Fibroblast of upper back skin (primary cell): ENCODE measurements at regions not wholly inside any gene's neighbourhood (a gene's known extent, or its start where the extent isn't known, plus 50 kb on each side); places are given as distances from the start of the nearest gene placed in this dataset.
A peak's percentile ranks its signal among the peaks of the same experiment; 100 is the strongest.

Source experiments
- DNase-seq: peaks from one replicate; pipeline ENCODE4 v3.0.0-alpha.2; 2013

- DNase-seq: no peak
These were observed 58.1 kb upstream of the ERG start for GRCh38 chr21:38556390-38556789.

DNA sequence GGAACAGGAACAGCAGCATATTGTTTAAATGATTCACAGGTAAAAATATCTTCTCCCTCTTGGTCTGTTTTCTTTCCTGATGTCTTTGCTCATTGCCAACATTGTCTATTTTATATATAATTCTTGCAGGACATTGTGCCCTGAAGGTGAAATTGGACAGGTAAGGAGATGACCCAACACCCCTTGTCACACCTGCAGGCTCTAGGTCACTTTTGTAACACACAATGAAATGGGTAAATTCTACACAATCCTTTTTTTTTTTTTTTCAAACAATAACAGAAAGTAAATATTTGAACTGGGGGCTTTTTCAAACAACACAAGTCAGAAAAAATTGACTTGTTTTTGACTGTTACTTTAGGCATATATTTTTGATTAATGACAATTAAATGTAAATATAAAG lies 62.9 kb upstream of the ERG start:
- no peak for DNase-seq

- no peak for DNase-seq
These were observed 63.6 kb upstream of the ERG start for GRCh38 chr21:38561613-38562581.

DNA sequence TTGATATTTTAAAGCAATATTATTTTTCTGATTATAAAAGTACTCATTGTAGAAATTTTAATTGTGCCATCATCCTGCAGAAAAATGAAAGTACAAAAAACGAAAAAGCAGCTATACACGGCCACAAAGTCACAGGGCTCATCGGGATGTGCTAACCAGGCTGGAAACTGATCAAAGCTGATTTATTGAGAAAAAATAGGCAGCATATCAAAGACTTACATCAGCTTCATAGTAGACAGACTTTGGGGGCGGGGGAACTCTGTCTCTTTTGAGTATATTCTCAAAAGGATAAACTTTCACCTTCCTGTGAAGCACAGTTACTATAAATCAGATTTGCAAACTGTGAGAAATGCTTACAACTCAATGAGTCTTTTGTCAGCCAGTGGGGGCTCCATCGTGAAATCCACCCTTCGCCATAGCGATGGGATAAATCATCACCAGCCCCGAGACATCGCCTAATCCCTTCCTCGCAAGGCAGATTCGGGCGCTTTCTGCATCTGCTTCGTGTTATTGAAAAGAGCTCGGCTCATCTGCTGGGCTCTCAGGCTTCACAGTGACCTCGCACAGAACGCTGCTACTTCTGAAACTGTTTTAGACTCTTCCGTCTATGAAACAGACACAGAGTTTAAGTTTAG lies 69.2 kb upstream of the ERG start:
- peak; percentile 97 for DNase-seq

GRCh38 chr21:38567970-38568360 lies 69.7 kb upstream of the ERG start:
- DNase-seq: no peak

DNA sequence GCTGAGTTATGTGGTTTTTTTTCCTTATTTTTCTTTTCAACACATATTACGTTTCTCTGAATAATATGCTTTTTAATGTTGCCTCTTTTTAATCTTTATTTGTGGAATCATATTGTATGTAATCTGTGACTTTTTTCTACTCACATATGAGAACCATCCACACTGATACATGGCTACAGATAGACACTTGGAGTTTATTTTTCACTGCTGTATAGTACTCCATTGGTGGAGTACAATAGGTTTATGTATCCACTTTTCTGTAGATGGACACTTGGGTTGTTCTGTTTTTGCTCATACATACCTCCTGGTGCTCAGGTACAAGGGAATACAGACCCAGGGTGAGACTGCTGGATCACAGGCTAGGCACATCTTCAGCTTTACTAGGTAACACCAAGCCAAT lies 71.5 kb upstream of the ERG start:
- no peak for DNase-seq

- DNase-seq: peak; percentile 48
These were observed 72.3 kb upstream of the ERG start for GRCh38 chr21:38570596-38570995.

GRCh38 chr21:38574895-38575575 lies 76.8 kb upstream of the ERG start:
- no peak for DNase-seq

- DNase-seq: no peak
These were observed 79.6 kb upstream of the ERG start for GRCh38 chr21:38577887-38578286.

GRCh38 chr21:38590449-38591217 lies 92.4 kb upstream of the ERG start:
- DNase-seq: no peak

DNA sequence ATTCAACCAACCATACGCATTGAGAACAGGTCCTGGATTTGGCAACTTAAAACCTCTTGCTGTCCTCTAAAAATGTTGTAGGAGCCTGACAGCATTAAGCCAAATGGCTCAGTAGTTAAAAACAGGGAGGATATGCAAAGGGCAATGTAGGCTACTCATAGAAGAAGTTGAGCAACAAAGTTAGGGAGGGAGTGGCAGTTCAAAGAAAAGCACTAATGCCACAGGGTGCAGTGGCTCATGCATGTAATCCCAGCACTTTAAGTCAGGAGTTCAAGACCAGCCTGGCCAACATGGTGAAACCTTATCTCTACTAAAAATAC lies 92.9 kb upstream of the ERG start:
- no peak for DNase-seq

DNA sequence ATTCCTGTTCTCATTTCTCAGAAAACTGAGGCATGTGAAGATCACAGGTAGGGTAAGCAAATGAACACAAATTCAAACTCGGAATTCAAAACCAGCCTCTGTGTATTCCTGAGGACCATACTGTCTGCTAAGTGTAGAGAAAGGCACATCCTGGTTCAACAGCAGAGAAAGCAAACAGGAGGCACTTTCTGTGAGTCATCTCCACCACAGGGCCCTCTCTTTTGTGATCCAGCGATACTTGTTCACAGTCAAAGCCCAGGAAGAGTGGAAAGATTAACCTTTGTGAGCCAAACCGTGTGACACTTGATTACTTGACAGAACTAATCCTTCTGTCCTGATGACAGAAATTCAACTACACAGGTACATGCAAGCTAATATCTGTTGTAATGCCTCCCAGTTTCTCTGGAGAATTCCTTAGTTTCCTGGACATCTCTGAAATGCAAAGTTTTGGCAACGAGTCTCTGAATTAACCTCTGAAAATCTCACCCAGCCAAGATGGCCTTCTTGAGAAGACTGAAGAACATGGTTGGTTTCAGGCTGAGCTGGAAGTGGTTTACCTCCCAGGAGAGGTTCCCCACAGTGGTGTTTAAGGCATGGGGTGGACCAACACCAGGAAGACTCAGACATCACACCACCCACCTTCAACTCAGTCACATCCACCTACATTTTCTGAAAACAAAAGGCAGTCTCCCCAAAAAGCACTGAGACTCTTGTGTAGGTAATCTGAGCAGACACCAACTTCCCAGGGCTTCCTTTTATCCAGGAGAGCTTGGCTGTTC lies 98.2 kb upstream of the ERG start:
- peak; percentile 14 for DNase-seq

DNA sequence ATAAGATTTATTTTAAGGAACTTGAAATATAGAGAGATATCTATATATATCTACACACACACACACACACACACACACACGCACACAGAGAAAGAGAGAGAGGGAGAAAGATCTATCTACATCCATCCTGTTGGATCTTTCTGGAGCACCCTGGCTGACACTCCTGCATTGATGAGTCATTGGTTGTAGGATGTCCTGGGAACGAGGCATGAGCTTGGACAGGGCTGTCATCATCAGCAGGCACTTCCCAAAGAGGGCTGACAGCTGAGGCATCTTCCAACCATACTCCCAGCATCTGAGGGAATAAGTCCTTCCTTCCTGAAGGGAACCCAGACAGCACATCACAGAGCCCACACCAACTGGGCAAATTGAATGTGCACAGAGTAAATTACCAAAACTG lies 99.1 kb upstream of the ERG start:
- peak; percentile 37 for DNase-seq

GRCh38 chr21:38598413-38598812 lies 100.1 kb upstream of the ERG start:
- no peak for DNase-seq

DNA sequence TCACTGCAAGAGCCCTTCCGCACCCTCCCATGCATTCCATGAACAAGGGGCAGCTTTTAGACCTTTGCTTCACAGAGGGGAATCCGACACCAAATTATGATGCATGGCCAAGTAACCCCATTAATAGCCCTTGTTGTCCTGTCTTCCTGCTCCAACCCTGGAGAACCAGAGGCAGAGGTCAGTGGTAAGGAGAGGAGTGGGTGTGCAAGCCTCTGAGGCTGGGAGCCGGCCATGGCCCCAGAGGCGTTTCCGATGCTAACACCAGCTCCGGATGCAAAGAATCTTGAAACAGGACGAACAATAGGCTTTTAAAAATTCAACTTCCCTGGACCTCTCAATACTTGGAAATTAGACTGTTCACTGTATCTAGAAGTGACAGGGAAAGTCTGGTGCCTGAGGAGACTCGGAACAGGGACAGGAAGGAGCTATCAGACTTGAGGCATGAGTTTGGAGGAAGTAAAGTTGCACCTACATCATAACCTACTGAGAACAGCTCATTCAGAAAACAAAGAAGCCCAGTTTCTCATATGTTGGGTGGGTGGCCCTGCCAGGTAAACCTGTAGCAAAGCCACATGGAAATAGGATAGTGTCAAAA lies 101.2 kb upstream of the ERG start:
- DNase-seq: no peak

DNA sequence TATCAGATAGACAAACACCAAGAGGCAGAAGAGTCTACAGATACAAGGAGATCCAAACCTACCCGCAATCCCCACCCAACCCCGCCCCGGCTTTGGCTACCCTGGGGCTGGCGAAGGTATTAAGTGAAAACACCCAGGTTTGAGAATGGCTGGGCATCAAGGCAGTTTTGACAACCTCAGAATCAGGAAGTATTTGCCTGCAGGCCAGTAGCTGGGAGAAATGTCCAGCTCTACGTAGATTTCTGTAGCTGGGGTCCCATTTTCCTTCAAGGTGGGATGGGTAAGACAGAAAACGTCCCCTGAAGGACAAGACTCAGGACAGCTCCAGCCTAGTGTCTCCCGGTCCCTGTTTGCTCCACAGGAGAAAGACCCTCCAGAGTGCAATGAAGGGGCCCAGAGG lies 101.8 kb upstream of the ERG start:
- DNase-seq: no peak

DNA sequence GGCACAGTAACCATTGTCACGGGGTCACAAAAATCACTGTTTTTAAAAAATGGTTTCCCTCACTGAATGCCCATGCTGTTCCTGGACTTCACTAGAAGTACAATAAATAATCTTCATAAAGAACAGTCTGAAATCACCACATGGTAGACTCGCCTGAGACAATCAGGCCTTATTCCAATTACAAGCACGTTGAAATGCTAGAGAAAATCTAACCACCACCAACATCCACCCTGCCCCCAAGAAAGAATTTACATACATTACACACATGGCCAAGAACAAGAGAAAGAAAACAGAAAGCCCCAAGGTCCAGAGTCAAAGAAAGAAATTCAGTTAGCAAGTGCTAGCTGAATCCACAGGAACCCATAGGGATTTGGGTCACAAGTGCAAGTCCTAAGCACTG lies 107.0 kb upstream of the ERG start:
- DNase-seq: no peak

- DNase-seq: no peak
These were observed 111.3 kb upstream of the ERG start for GRCh38 chr21:38609580-38609979.

DNA sequence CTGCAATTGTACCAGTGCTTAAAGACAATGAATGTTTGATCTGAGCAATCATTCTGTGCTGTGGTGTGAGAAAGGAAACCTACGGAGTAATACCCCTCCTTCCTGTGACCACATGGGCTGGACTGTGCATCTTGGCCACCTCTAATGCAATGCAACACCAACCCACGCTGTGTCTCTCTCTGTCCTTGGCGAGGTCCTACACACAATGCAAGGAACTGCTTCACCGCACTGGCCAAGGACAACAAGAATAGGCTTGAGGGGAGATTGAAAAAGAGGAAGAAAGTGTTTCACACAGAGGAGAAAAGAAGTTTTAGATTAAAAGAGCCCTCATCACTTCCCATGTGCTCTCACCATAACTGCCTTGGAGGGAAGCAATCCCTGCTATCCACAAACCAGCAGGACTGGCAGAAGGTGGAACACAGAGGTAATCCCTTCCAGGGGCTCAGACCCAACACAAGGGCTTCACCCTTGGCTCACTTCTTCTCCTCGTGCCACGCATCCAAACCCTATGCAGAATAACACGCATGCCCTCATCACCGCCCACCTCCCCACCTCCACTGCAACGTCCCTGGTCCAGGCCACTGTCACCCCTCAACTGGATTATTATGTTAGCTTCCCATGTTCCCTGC lies 112.5 kb upstream of the ERG start:
- no peak for DNase-seq

DNA sequence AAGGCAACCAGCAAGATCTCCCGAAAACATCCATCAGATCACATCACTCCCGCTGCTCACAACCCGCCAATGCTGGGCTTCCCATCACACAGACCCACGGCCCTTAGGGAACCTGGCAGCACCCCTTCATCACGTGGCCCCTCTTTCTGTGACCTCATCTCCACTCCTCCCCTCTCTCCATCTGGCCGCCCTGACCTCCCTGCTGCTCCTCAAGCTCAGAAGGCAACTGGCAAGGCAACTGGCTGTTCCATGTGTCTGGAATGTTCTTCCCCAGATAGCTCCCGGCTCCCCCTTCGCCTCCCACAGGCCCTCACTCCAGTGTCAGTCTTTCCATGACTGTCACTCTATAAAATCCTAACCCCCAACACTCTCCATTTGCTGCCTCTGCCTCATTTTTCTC lies 113.0 kb upstream of the ERG start:
- DNase-seq: no peak

DNA sequence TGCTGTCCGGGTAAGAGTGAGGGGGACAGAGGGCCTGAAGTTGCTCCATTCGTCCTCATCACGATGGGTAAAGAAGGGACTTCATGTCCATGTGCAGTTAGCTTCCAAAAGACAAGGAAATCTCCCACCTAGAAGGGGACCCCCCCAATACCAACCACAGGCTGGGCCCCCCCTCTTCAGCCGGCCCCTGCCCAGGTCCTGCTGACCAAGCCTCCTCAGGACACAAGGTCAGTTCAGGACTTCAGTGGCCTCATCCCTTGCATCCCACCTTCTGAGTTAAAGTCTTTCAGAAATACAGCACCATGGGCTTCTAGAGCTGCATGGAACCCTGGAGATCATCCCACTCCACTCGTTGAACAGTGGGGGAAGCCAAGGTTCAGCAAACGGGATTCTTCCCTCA lies 115.4 kb upstream of the ERG start:
- no peak for DNase-seq

GRCh38 chr21:38614558-38614957 lies 116.3 kb upstream of the ERG start:
- no peak for DNase-seq
